GM18873 (cell line): ENCODE measurements at regions not wholly inside any gene's neighbourhood (a gene's known extent, or its start where the extent isn't known, plus 50 kb on each side); places are given as distances from the start of the nearest gene placed in this dataset.

Experiments
- ATAC-seq: cut with Tn5 transposase; IDR thresholded peaks from one replicate; pipeline ENCODE4 v1.9.1; 2021; ENCODE audit warnings: mild to moderate bottlenecking, moderate library complexity, moderate number of reproducible peaks; ENCODE audit not compliant: unreplicated experiment, low FRiP score

GRCh38 chr12:97173688-97174410 is 266.8 kb downstream of the NEDD1 start:
- no peak for ATAC-seq

DNA sequence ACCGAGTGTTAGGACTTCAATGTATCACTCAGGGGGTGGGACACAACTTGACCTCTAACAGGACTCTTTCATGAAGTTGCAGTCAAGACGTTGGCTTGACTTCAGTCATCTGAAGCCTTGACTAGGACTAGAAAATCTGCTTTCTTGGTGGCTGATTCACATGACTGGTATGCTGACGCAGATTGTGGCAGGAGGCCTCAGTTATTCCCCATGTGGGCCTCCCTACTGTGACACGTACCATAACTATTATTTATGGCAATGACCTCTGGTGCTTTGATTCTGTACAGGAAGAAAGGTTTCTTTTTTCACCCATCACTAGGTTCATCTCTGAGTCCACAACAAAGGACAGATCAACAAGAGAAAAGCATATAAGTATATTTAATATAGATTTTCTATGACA is 270.4 kb downstream of the NEDD1 start:
- ATAC-seq: no peak

- ATAC-seq: no peak
Observed at GRCh38 chr12:97181571-97182265, 274.7 kb downstream of the NEDD1 start.

DNA sequence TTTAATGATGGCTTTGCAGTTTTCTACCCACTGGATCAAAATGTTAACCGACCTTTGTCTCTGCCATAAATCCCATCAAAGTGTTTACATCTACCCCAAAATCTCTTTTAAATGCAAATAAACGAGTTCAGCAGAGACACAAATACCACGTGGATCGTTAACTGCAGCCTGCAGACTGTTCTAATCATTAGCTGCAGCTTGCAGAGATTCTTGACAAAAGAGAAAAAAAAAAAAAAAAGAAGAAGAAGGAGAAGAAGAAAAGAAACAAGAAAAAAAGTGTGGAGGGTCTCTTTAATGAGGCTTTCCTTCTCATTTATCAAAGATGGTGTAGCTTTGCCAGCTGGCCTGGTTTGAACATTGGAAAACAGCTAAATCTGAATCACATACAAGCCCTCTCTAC is 275.7 kb downstream of the NEDD1 start:
- ATAC-seq: no peak

DNA sequence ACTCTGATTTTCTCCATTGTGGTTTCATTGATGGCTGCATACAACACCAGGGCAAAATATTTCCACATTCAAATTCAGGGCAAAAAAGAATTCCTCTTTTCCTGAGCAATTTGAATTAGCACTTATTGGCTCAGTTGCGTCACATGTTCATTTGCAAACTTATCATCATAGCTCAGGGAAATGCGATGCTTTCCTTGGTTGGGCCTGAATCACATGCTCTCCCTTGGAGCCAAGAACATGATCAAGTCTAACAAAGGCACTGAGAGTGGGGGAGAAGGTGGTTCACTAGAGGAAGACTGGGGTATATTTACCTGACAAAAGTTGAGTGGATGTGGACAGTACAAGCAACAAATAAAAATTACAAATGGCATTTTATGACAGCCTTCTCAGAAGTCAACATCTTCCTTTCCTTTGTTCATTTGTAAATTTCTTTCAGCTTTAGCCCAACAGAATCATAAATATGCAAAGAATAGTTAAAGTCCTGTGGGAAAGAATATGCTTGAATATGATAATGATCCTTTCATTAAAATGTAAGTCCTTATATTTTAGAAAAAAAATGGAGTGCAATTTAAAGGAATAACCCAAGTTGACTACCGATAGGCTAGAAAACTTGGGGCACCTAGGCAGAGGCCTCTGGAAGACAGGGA is 277.2 kb downstream of the NEDD1 start:
- no peak for ATAC-seq

DNA sequence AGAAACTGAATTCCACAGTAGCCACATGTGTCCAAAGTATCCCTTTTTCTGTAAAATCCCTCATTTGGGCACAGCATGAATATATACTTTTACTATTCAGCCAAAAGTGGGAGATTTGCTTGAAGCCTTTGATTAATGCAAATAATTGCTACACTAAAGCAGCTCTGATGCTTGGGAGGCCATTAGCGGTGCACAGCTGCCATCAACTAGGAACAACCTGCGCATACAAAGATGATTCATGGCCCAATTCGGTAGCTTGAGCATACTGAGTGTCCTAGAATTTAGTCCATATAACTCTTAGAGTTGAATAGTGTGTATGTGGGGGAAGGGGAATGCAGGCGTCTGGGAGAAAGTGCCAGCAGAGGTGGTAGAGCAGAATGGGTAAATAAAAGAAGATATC is 277.0 kb upstream of the RMST start:
- ATAC-seq: no peak

DNA sequence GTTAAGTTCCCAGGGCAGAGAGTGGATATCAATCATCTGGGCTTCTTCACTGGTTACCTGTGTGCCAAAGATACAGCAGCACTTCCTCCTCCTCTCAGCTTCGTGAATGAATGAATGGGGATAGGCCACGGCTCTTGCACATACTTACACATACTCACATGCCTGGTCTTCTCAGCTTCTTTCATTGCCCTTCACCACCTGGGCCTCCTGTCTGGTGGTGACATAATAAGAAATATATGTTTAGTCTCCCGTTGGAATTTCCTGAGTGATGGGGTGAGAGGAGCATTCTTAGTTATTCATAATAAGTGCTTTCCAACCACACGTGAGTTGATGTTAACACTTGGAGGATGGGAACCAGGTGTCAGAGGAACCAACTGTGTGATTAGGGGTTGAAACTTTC is 268.1 kb upstream of the RMST start:
- ATAC-seq: no peak

DNA sequence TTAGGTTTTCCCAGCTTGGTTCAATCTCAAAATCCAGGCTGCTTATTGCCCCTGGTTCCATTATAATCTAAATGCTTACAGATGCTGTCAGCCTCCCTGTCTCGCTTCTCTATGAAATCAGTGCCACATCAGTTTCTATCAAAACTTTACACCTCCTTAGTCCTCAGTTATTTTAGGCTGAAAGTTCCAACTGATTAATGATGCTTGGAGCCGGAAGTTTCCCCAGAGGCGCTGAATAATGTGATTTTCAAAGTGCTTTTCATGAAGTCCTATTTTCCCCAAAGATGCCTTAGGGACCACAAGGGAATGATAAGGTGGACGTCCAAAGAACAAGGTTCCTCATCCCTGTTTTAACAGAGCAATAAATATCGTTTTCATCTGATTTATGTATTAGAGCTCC is 262.4 kb upstream of the RMST start:
- no peak for ATAC-seq

- no peak for ATAC-seq
Observed at GRCh38 chr12:97203408-97203807, 259.2 kb upstream of the RMST start.

DNA sequence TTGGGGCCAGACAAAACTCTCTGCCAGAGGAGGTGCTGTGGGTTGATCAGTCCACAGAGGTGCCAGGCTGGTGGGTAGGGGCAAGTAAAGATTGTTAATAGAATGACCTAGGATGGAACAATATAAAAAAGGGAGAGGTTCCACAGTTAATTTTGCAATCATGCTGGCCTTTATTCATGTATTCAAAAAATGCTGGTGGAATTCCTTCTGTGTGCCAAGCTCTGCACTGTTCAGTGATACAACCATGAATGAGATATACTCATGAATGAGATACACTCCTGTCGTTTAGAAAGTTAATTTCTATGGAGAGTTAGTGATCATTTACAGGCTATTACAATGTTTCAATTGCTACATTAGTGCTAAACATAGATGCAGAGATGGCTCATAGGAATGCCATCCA is 252.6 kb upstream of the RMST start:
- no peak for ATAC-seq

GRCh38 chr12:97211416-97211930 is 251.1 kb upstream of the RMST start:
- ATAC-seq: no peak

DNA sequence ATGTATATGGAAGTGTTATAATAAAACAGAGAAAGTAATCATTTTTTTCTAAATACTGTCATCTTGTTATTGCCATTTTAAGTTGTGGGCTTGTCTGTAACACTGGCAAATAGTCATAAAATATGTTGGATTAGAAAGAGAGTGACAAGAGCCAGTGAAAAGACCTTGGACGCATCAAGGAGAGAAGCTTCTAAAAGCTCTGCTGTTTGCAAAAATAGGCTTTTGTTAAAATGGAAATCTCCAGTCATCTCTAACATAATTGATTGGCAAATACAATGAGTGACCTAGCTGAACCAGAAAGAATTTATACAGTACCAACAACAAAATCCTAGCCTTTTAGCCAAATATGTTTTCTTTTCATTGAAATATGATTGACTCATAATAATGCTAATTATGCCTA is 245.8 kb upstream of the RMST start:
- no peak for ATAC-seq

- no peak for ATAC-seq
Observed at GRCh38 chr12:97222391-97222790, 240.2 kb upstream of the RMST start.

GRCh38 chr12:97223419-97223818 is 239.2 kb upstream of the RMST start:
- no peak for ATAC-seq

GRCh38 chr12:97229004-97229403 is 233.6 kb upstream of the RMST start:
- no peak for ATAC-seq

- ATAC-seq: no peak
Observed at GRCh38 chr12:97235102-97235501, 227.5 kb upstream of the RMST start.

DNA sequence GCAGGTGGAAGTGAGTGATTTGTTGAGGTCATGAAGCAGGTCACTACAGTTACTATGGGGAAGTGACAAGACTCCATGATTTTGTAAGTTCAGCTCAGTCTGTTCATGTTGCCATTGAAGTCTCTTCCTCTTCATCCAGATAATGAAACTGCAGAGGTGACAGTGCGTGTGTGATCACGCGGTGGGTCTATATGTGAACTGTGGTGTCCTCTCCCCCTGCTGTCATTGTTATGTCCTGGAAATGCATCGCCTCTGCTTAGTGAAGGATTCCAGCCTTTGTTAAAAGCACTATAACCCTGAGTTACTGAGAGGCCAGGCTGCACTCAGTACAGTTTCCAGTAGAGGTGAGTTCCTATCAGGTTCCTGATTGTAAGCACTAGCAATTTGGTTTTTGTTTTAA is 216.2 kb upstream of the RMST start:
- ATAC-seq: no peak

DNA sequence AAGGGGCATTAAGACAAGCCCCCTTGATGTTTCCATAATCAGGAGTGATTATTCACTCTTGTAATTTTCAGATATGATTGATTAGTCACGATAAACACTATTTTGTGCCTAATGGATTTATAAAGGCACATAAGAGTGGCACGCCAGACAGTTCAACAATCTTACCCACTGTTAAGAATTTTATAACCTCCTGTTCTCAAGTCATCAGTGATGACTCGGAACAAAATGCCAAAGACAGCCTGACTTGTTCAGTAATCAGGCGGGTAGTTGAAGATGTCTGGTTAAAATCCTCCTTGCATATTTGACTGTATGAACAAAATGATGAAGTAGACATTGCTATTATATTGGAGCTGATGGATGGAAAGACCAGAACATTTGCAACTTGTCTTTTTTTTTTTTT is 212.1 kb upstream of the RMST start:
- ATAC-seq: no peak

- no peak for ATAC-seq
Observed at GRCh38 chr12:97257726-97258125, 204.9 kb upstream of the RMST start.

- no peak for ATAC-seq
Observed at GRCh38 chr12:97259098-97259497, 203.5 kb upstream of the RMST start.

DNA sequence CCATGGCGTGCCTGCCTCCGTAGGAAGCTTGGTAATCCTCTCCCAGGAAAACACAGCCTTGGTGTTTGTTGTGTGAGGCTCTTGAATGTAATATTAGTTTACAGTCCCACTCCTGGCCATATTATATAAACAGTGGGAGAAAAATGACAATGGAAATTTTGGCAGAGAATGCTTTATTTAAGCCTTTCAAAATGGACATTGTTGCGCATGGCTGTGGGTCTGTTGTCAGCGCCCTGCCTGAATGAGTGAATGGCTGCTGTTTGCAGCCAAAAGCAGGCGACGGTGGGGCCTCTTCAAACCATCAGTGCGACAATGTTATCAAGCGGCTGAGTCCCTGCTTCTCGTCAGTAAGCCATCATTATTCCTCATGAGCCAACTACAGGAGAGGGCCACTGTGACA is 201.8 kb upstream of the RMST start:
- no peak for ATAC-seq

- ATAC-seq: no peak
Observed at GRCh38 chr12:97267166-97267565, 195.4 kb upstream of the RMST start.
